HepG2 (cell line): ENCODE measurements at regions not wholly inside any gene's neighbourhood (a gene's known extent, or its start where the extent isn't known, plus 50 kb on each side); places are given as distances from the start of the nearest gene placed in this dataset.

Experiments
- ATAC-seq: fragments of 200-7000 bp; cut with Tn5 transposase; 3 replicates; pipeline ENCODE4 v1.9.1; 2020; ENCODE audit warnings: mild to moderate bottlenecking, moderate library complexity
- BruUV-seq: library from RNA; stranded (reverse); fragments of 400-500 nt; replicated peaks from 2 replicates; lab custom pipeline; 2021; lab: Mats Ljungman, UMichigan
- CTCF ChIA-PET: fragments of 300-600 bp; formaldehyde crosslinking; extraction: SDS; loops from one replicate; lab custom pipeline; 2021; ENCODE audit warnings: low total read pairs, inconsistent platforms, low intra/inter-chr PET ratio; lab: Yijun Ruan, JAX
- POLR2A ChIA-PET: fragments of 350-600 bp; sonication (Branson Sonifier 250); formaldehyde crosslinking; loops from one replicate; lab custom pipeline; 2020; ENCODE audit warnings: antibody characterized with exemption, inconsistent platforms; lab: Yijun Ruan, JAX
- DNase-seq: peaks from one replicate; pipeline ENCODE4 v3.0.0-alpha.2; 2015; ENCODE audit warnings: low spot score
- FAIRE-seq: peaks from 3 replicates; lab custom pipeline; 2011; peaks lifted over from hg19 to GRCh38; lab: Jason Lieb, UNC
- H2AFZ ChIP-seq: one replicate; pipeline ENCODE4 v1.6.1; 2011; ENCODE audit warnings: low read length, inconsistent platforms
- H3K27ac ChIP-seq: fragments of 300-600 bp; 3 replicates; pipeline ENCODE4 v1.8.0; 2011; ENCODE audit warnings: mixed run types, mild to moderate bottlenecking, mixed read lengths, low read length, inconsistent platforms; ENCODE audit not compliant: insufficient read depth; ENCODE audit errors: extremely low read length
- H3K27me3 ChIP-seq, 2 experiments: fragments of 200-600 bp in 1 of 2; 2 replicates in 1 of 2; 3 replicates in 1 of 2; pipeline versions ENCODE4 v1.6.0 to v1.8.0; 2011; ENCODE audit warnings: low read length in 2 of 2, mild to moderate bottlenecking in 2 of 2, moderate library complexity in 2 of 2, inconsistent platforms in 1 of 2; ENCODE audit not compliant: insufficient read depth in 2 of 2, control insufficient read depth in 1 of 2
- H3K36me3 ChIP-seq, 2 experiments: fragments of 200-600 bp in 1 of 2; replicated peaks in 1 of 2; 2 replicates in 1 of 2; 3 replicates in 1 of 2; pipeline versions ENCODE4 v1.5.1 to v1.8.0; 2011; ENCODE audit warnings: low read length in 2 of 2, inconsistent platforms in 1 of 2; ENCODE audit not compliant: insufficient read depth in 2 of 2, control insufficient read depth in 1 of 2
- H3K4me1 ChIP-seq: 2 replicates; pipeline ENCODE4 v1.5.1; 2012; ENCODE audit warnings: low read length, inconsistent platforms; ENCODE audit not compliant: insufficient read depth
- H3K4me2 ChIP-seq: 2 replicates; pipeline ENCODE4 v1.6.0; 2011; ENCODE audit warnings: low read depth, low read length, inconsistent platforms
- H3K4me3 ChIP-seq, 3 experiments: fragments of 200-600 bp in 1 of 3; sonication (generic), shearing (Covaris generic) in 1 of 3; replicated peaks in 1 of 3; 2 replicates each; pipeline ENCODE4 v1.5.1; 2011 to 2016; ENCODE audit warnings: low read length in 3 of 3, inconsistent platforms in 2 of 3, low read depth in 2 of 3, mild to moderate bottlenecking in 2 of 3, control low read depth in 1 of 3, mixed read lengths in 1 of 3; ENCODE audit not compliant: insufficient read depth in 1 of 3
- H3K79me2 ChIP-seq: one replicate; pipeline ENCODE4 v1.6.1; 2011; ENCODE audit warnings: low read length, inconsistent platforms; ENCODE audit not compliant: insufficient read depth
- H3K9ac ChIP-seq: 2 replicates; pipeline ENCODE4 v1.6.0; 2011; ENCODE audit warnings: mild to moderate bottlenecking, low read depth, low read length, inconsistent platforms; ENCODE audit not compliant: insufficient read depth
- H3K9me3 ChIP-seq: 2 replicates; pipeline ENCODE4 v1.5.1; 2012; ENCODE audit warnings: mild to moderate bottlenecking, low read length
- H4K20me1 ChIP-seq: 2 replicates; pipeline ENCODE4 v1.6.0; 2011; ENCODE audit warnings: inconsistent platforms, mild to moderate bottlenecking, low read length, moderate library complexity; ENCODE audit not compliant: insufficient read depth
- HES4 ChIP-seq: sonication (generic); formaldehyde crosslinking; IDR thresholded peaks from 2 replicates; pipeline ENCODE4 v1.9.0; 2021; ENCODE audit warnings: mild to moderate bottlenecking, missing genetic modification reagents, borderline replicate concordance
- KDM3A ChIP-seq: IDR thresholded peaks from 2 replicates; pipeline ENCODE4 v1.6.1; 2018; ENCODE audit warnings: low read depth, missing compliant biosample characterization
- NBN ChIP-seq: fragments of 450-650 bp; conservative IDR thresholded peaks from 2 replicates; pipeline ENCODE4 v1.6.1; 2017
- TARDBP ChIP-seq: sonication (generic); formaldehyde crosslinking; IDR thresholded peaks from 2 replicates; pipeline ENCODE4 v1.8.0; 2022; ENCODE audit warnings: mild to moderate bottlenecking, missing genetic modification reagents
- ZBTB10 ChIP-seq: sonication (generic); formaldehyde crosslinking; IDR thresholded peaks from 2 replicates; pipeline ENCODE4 v1.4.0; 2020; ENCODE audit warnings: missing genetic modification reagents, borderline replicate concordance
- ZGPAT ChIP-seq: IDR thresholded peaks from 2 replicates; pipeline ENCODE4 v1.6.1; 2016; ENCODE audit warnings: mild to moderate bottlenecking
- ZNF10 ChIP-seq: sonication (generic); formaldehyde crosslinking; IDR thresholded peaks from 2 replicates; pipeline ENCODE4 v1.4.0; 2020; ENCODE audit warnings: mild to moderate bottlenecking, low read depth, missing genetic modification reagents, borderline replicate concordance
- ZNF383 ChIP-seq: sonication (generic); formaldehyde crosslinking; IDR thresholded peaks from 2 replicates; pipeline ENCODE4 v1.4.0; 2020; ENCODE audit warnings: missing genetic modification reagents, mild to moderate bottlenecking, borderline replicate concordance
- WGBS: methylation state at CpG from one replicate; pipeline ENCODE4 v1.1.6; 2017; ENCODE audit warnings: low lambda C conversion rate; 5-methylcytosine and 5-hydroxymethylcytosine counted together
- in situ Hi-C: cut with HindIII; loops from 2 replicates; pipeline ENCODE4 v1.10.0; 2017; ENCODE audit warnings: low pct_unique_long_range_greater_than_20kb; ENCODE audit not compliant: extremely low pct_ligation_motif_present
- intact Hi-C: fragments of 100-400 bp; cut with micrococcal nuclease; formaldehyde crosslinking; loops from one replicate; pipeline ENCODE4 v1.10.0; 2022; ENCODE audit not compliant: unreplicated experiment

GRCh38 chr5:27158171-27158570, 119.8 kb upstream of the CDH9 start (continued):
- TF ChIP-seq ZGPAT (CRISPR knock-in tag) (no peak), TARDBP (CRISPR knock-in tag) (no peak), ZBTB10 (CRISPR knock-in tag) (no peak)

GRCh38 chr5:27144456-27144855, 106.1 kb upstream of the CDH9 start:
- ATAC-seq (no peak), DNase-seq (no peak), FAIRE-seq (no peak)
- Histone ChIP-seq H3K4me2 (no peak overlapping the region), H3K27me3 (no peaks in the 10 kb centered on the region), H2AFZ (no peak overlapping the region), H3K4me3 (no peak overlapping the region), H3K9ac (no peak overlapping the region), H3K36me3 (no peaks in the 10 kb centered on the region), H3K9me3 (no peaks in the 10 kb centered on the region), H3K4me1 (no peaks in the 10 kb centered on the region), H3K79me2 (no peaks in the 10 kb centered on the region), H4K20me1 (no peaks in the 10 kb centered on the region), H3K27ac (no peak overlapping the region)
- intact Hi-C loops (no loop called here), in situ Hi-C loops (no loop called here)
- POLR2A ChIA-PET, result no interaction called here
- CTCF ChIA-PET, result no interaction called here
- 3% methylated on average over 2 of the region's 2 CpGs for WGBS
- no peak for TF ChIP-seq KDM3A (CRISPR knock-in tag)
- no peak for TF ChIP-seq ZNF10
- no peak for TF ChIP-seq ZNF383 (CRISPR knock-in tag)
- TF ChIP-seq NBN, result no peak
- no peak for TF ChIP-seq HES4
- BruUV-seq, result no TSS peak
